ENCODE measurements at regions not wholly inside any gene's neighbourhood (a gene's known extent, or its start where the extent isn't known, plus 50 kb on each side); places are given as distances from the start of the nearest gene placed in this dataset.

GRCh38 chr5:154669402-154669801 is 85.8 kb upstream of the LARP1 start:
- no peak for DNase-seq (ENCODE audit: low spot score, unreplicated experiment)

DNA sequence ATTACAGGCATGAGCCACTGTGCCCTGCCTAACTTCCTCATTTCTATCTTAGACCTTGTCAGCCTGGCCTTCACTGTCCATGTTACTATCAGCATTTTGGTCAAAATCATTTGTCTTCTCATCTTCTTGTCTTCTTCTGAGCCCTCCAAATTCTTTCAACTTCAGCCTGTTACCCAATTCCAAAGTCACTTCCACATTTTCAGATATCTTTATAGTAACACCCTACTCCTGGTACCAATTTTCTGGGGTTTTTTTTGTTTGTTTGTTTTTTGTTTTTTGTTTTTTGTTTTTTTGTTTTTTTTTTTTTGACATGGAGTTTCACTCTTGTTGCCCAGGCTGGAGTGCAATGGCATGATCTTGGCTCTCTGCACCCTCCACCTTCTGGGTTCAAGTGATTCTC is 90.3 kb upstream of the LARP1 start:
- Mint-ChIP-seq H3K9me3 (ENCODE audit: low read depth) (peaks cover 20% of the 10 kb centered on the region), H3K36me3 (ENCODE audit: insufficient read depth) (no peaks in the 10 kb centered on the region), H3K4me3 (ENCODE audit: low read depth) (no peak overlapping the region), H3K27me3 (no peaks in the 10 kb centered on the region), H3K27ac (no peak overlapping the region), H3K4me1 (ENCODE audit: low read depth) (no peaks in the 10 kb centered on the region)
- DNase-seq (ENCODE audit: low spot score, unreplicated experiment) = no peak
- TF ChIP-seq CTCF (IDR thresholded peaks at IDR 0.05; ENCODE audit: unreplicated experiment) = no peak

More at GRCh38 chr5:154669402-154669801, 85.8 kb upstream of the LARP1 start:
- peaks cover 17% of the 10 kb centered on the region for H3K9me3 Mint-ChIP-seq (ENCODE audit: low read depth)
- H3K4me3 Mint-ChIP-seq (ENCODE audit: low read depth) = no peak overlapping the region
- H3K27ac Mint-ChIP-seq = no peak overlapping the region
- H3K36me3 Mint-ChIP-seq (ENCODE audit: insufficient read depth) = no peaks in the 10 kb centered on the region
- no peaks in the 10 kb centered on the region for H3K27me3 Mint-ChIP-seq
- no peaks in the 10 kb centered on the region for H3K4me1 Mint-ChIP-seq (ENCODE audit: low read depth)
- no peak for TF ChIP-seq CTCF (IDR thresholded peaks at IDR 0.05; ENCODE audit: unreplicated experiment)

DNA sequence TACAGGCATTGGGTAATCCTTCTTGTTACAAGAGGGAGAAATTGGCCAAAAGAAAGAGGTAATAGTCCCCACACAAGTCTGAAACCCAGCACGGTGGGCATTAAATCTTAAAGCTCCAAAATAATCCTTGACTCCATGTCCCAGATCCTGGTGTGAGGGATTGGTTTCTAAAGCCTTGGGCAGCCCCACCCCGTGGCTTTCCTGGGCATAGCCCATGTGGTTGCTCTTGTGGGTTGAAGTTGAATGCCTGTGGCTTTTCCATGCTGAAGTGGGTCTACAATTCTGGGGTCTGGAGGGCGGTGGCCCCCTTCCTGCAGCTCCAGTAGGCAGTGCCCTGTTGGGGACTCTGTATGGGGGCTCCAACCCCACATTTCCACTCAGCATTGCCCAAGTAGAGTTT is 91.8 kb upstream of the LARP1 start:
- no peak overlapping the region for H3K4me3 Mint-ChIP-seq (ENCODE audit: low read depth)
- H3K27me3 Mint-ChIP-seq = no peaks in the 10 kb centered on the region
- no peaks in the 10 kb centered on the region for H3K36me3 Mint-ChIP-seq (ENCODE audit: insufficient read depth)
- H3K27ac Mint-ChIP-seq = no peak overlapping the region
- no peak for TF ChIP-seq CTCF (IDR thresholded peaks at IDR 0.05; ENCODE audit: unreplicated experiment)
- no peak for DNase-seq (ENCODE audit: low spot score, unreplicated experiment)
- no peaks in the 10 kb centered on the region for H3K4me1 Mint-ChIP-seq (ENCODE audit: low read depth)
- H3K9me3 Mint-ChIP-seq (ENCODE audit: low read depth) = peaks cover 15% of the 10 kb centered on the region

DNA sequence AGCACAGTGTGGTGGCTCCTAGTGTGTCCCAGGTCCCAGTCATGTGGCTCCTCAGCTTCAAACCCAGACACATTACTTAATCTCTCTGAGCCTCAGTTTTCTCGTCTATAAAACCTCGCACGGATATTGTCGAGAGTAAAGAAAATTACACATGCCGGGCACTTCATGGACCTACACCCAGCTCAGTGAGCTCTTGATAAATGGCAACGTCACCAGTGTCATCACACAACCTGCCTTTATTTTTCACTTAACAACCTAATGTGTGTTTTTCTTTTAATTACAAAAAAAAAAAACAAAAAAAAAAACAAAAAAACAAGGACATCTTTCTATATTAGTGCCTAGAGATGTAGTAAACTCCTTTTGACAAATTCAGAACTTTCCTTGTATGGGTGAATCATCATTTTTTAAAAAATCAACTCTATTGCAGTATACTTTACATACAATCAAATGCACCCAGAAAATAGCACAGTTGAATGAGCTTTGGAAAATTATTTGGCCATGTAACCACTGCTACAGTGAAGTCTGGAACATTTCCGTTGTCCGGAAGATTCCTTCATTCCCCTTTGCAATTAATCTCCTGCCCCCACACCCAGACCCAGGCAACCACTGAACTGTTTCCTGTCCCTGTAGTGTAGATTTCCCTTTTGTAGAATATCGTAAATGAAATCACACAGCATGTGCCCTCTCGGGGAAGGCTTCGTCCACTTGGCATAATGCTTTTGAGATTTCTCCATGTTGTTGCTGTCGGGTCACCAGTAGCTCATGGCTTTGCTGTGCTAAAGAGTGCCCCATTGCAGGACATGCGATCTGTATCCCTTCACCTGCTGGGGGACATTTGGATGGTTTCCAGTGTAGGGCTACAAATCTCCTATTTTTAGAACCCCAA is 100.4 kb upstream of the LARP1 start:
- H3K36me3 Mint-ChIP-seq (ENCODE audit: insufficient read depth) = no peaks in the 10 kb centered on the region
- H3K4me3 Mint-ChIP-seq (ENCODE audit: low read depth) = no peak overlapping the region
- H3K27ac Mint-ChIP-seq = no peak overlapping the region
- H3K27me3 Mint-ChIP-seq = no peaks in the 10 kb centered on the region
- peaks cover 4% of the 10 kb centered on the region for H3K4me1 Mint-ChIP-seq (ENCODE audit: low read depth)
- DNase-seq (ENCODE audit: low spot score, unreplicated experiment) = no peak
- no peaks in the 10 kb centered on the region for H3K9me3 Mint-ChIP-seq (ENCODE audit: low read depth)
- no peak for TF ChIP-seq CTCF (IDR thresholded peaks at IDR 0.05; ENCODE audit: unreplicated experiment)

- no peak for DNase-seq (ENCODE audit: low spot score, unreplicated experiment)
- Mint-ChIP-seq H3K9me3 (ENCODE audit: low read depth) (no peaks in the 10 kb centered on the region), H3K4me3 (ENCODE audit: low read depth) (no peak overlapping the region), H3K27ac (no peak overlapping the region), H3K4me1 (ENCODE audit: low read depth) (peaks cover 4% of the 10 kb centered on the region), H3K27me3 (no peaks in the 10 kb centered on the region), H3K36me3 (ENCODE audit: insufficient read depth) (no peaks in the 10 kb centered on the region)
- no peak for TF ChIP-seq CTCF (IDR thresholded peaks at IDR 0.05; ENCODE audit: unreplicated experiment)
Observed at GRCh38 chr5:154653764-154654485, 101.3 kb upstream of the LARP1 start.

Data from progenitor cell of endocrine pancreas (in vitro differentiated cells).